Tibial artery (tissue), 4 donors: ENCODE measurements at regions not wholly inside any gene's neighbourhood (a gene's known extent, or its start where the extent isn't known, plus 50 kb on each side); places are given as distances from the start of the nearest gene placed in this dataset.

Source experiments
- DNase-seq, 2 donors: peaks; one replicate each; pipeline ENCODE4 v3.0.0-alpha.2; 2019
- H3K27ac ChIP-seq, 2 donors: fragments of 200-600 bp; sonication (generic) in 1 of 2; 1 replicate in 1 of 2; 2 replicates in 1 of 2; pipeline ENCODE4 v1.5.1; 2018 to 2019; ENCODE audit warnings: mild to moderate bottlenecking in 1 of 2
- H3K27me3 ChIP-seq, 2 donors: fragments of 200-600 bp; sonication (generic) in 1 of 2; one replicate each; pipeline versions ENCODE4 v1.5.1 to v1.6.0; 2016 to 2019
- H3K36me3 ChIP-seq, 3 donors: fragments of 200-600 bp; sonication (generic) in 2 of 3; one replicate each; pipeline ENCODE4 v1.5.1; 2016 to 2019; ENCODE audit warnings: mild to moderate bottlenecking in 2 of 3
- H3K4me1 ChIP-seq, 4 donors: fragments of 200-600 bp; sonication (generic) in 2 of 4; 1 replicate in 3 of 4; 2 replicates in 1 of 4; pipeline ENCODE4 v1.5.1; 2016 to 2019
- H3K4me3 ChIP-seq, 2 donors: fragments of 200-600 bp; sonication (generic) in 1 of 2; 1 replicate in 1 of 2; 2 replicates in 1 of 2; pipeline ENCODE4 v1.5.1; 2018 to 2019; ENCODE audit warnings: mild to moderate bottlenecking in 2 of 2
- H3K9me3 ChIP-seq, 3 donors: fragments of 200-600 bp; sonication (generic) in 1 of 3; one replicate each; pipeline ENCODE4 v1.5.1; 2016 to 2019
- intact Hi-C: fragments of 100-400 bp; cut with DNase I; formaldehyde crosslinking; loops from one replicate; pipeline ENCODE4 v1.15.0; 2023; ENCODE audit warnings: low total_unique reads
- TF ChIP-seq, protein P1 (sequence below), 2 experiments: fragments of 200-600 bp in 1 of 2; fragments of 450-650 bp in 1 of 2; IDR thresholded peaks; one replicate each; pipeline ENCODE4 v1.5.1; 2017 to 2019; ENCODE audit warnings: antibody characterized with exemption in 2 of 2, mild to moderate bottlenecking in 1 of 2, moderate library complexity in 1 of 2

DNA sequence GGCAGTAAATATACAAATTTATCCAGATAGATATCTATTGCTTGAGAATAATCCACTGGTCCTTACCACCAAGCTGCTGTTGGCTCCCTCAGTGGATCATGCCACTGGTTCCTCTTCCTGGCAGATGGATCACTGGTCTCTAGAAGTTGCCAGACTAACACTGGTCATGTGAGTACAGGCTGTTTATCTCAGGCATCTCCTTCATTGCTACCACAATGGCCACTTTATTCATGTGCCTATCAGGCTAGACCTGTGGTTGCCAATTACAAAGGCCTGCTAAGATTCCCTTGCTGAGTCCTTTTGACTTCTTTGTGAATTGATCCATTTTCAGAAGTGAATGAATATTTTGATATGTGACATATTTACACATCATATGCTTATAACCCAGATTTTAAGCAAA lies 1659.5 kb upstream of the PCDH20 start:
- Histone ChIP-seq H3K36me3 (no peaks in the 10 kb centered on the region), H3K4me3 (no peak overlapping the region), H3K27me3 (no peaks in the 10 kb centered on the region), H3K9me3 (no peaks in the 10 kb centered on the region), H3K4me1 (no peaks in the 10 kb centered on the region), H3K27ac (no peak overlapping the region)
- TF ChIP-seq, protein P1, sequence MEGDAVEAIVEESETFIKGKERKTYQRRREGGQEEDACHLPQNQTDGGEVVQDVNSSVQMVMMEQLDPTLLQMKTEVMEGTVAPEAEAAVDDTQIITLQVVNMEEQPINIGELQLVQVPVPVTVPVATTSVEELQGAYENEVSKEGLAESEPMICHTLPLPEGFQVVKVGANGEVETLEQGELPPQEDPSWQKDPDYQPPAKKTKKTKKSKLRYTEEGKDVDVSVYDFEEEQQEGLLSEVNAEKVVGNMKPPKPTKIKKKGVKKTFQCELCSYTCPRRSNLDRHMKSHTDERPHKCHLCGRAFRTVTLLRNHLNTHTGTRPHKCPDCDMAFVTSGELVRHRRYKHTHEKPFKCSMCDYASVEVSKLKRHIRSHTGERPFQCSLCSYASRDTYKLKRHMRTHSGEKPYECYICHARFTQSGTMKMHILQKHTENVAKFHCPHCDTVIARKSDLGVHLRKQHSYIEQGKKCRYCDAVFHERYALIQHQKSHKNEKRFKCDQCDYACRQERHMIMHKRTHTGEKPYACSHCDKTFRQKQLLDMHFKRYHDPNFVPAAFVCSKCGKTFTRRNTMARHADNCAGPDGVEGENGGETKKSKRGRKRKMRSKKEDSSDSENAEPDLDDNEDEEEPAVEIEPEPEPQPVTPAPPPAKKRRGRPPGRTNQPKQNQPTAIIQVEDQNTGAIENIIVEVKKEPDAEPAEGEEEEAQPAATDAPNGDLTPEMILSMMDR (IDR thresholded peaks at IDR 0.05): no peak
- no peak for DNase-seq
- intact Hi-C loops: loop anchor here (5.0 kb wide), 1 partner anchor 102 kb away; no protein-coding TSS in a partner anchor

DNA sequence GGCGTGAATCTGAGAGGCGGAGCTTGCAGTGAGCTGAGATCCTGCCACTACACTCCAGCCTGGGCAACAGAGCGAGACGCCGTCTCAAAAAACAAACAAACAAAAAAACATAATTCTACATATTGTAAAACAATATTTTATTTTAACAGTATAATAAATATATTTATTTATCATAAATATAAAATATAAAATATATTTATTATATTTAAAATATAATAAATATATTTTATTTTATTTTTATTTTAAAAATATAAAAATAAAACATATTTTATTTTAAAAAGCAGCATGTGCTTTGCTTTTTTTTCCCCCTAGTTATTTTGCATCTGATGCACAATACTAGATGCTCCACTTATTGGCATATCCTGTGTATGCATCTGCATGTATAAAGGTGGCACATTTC lies 1634.6 kb upstream of the PCDH20 start:
- H3K27ac ChIP-seq: no peak overlapping the region
- H3K4me1 ChIP-seq: no peaks in the 10 kb centered on the region
- H3K4me3 ChIP-seq: no peak overlapping the region
- no peak for DNase-seq
- TF ChIP-seq, protein P1 (IDR thresholded peaks at IDR 0.05): no peak
- no peaks in the 10 kb centered on the region for H3K36me3 ChIP-seq
- intact Hi-C loops: no loop called here
- H3K9me3 ChIP-seq: no peaks in the 10 kb centered on the region
- no peaks in the 10 kb centered on the region for H3K27me3 ChIP-seq

DNA sequence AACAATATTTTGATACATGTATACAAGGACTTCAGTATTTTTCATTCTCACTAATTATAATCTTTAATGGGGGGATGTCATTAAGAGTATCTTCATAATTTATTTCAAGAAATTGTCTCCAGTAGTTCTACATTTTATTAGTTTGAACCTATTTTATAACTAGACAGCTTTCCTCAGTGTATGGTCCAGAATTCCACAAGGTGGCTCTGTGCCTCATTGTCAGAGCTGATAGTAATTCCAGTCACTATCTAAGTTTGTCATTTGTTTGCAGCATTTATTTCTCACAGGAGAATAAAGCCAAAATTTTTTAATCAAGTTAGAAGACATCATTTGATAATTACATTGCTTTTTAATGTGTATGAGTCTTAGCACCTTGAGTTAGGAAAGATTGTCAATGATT lies 1633.0 kb upstream of the PCDH20 start:
- H3K36me3 ChIP-seq: no peaks in the 10 kb centered on the region
- no peak overlapping the region for H3K4me3 ChIP-seq
- intact Hi-C loops: no loop called here
- H3K4me1 ChIP-seq: no peaks in the 10 kb centered on the region
- TF ChIP-seq, protein P1 (IDR thresholded peaks at IDR 0.05): no peak
- no peaks in the 10 kb centered on the region for H3K27me3 ChIP-seq
- no peak for DNase-seq
- H3K27ac ChIP-seq: no peak overlapping the region
- no peaks in the 10 kb centered on the region for H3K9me3 ChIP-seq

DNA sequence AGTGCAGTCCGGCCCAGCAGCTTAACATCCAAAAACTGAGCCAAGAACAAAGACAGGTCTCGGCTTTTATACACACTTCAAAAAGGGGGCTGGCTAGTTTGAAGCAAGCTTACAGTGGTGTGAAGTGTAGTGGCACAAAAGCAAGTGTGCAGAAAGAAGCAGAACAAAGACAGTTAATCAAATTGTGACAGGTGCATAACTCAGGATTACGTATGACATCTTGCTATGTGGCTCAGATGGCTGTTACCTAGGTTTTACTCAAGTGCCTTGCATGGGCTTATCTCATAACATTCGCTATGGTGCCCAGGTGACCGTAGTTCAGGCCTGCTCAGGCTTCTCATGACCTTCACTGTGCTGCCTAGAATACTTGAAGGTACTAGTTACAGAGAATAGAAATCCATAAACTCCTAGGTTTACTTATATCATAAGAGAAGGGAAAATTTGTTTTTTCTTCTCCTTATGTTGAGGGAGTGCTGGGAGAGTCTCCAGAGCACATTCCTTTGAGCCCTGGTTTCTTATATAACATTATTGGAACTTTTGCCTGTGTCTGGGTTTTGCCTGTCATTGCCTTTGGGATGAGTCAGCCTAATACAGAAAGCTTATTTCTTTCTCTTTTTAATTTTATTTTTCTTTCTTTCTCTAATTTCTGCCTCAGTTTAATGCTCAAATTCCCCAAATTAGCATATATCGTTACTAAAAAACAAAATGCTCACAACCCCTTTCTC lies 1629.1 kb upstream of the PCDH20 start:
- H3K4me3 ChIP-seq: no peak overlapping the region
- intact Hi-C loops: no loop called here
- no peaks in the 10 kb centered on the region for H3K36me3 ChIP-seq
- H3K27ac ChIP-seq: no peak overlapping the region
- no peaks in the 10 kb centered on the region for H3K9me3 ChIP-seq
- H3K4me1 ChIP-seq: no peaks in the 10 kb centered on the region
- H3K27me3 ChIP-seq: no peaks in the 10 kb centered on the region
- no peak for DNase-seq
- TF ChIP-seq, protein P1 (IDR thresholded peaks at IDR 0.05): no peak

DNA sequence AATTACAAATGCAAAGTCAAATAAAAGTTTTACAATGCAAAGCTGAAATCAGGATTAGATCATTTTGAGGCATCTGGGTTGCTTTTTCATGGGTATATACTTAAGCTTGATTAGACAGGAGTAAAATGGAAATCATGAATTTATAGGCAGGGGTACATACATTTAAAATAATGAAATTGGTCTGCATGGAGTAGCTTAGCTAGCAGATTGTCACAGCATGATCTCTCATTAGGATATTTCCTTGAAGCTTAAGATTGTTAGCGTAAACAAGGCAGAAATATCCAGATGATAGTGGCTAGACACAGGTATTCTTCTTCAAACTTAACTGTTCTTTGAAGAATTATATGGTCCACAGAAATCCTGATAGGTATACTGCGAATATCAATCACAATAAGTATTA lies 1627.0 kb upstream of the PCDH20 start:
- DNase-seq: no peak

More for the DNA sequence above, 1627.0 kb upstream of the PCDH20 start:
- no peak overlapping the region for H3K4me3 ChIP-seq
- no peaks in the 10 kb centered on the region for H3K36me3 ChIP-seq
- TF ChIP-seq, protein P1 (IDR thresholded peaks at IDR 0.05): no peak
- no peaks in the 10 kb centered on the region for H3K9me3 ChIP-seq
- no peak overlapping the region for H3K27ac ChIP-seq
- no peaks in the 10 kb centered on the region for H3K4me1 ChIP-seq
- H3K27me3 ChIP-seq: no peaks in the 10 kb centered on the region
- intact Hi-C loops: no loop called here
